ENCODE measurements at regions not wholly inside any gene's neighbourhood (a gene's known extent, or its start where the extent isn't known, plus 50 kb on each side); places are given as distances from the start of the nearest gene placed in this dataset.
A peak's percentile ranks its signal among the peaks of the same experiment; 100 is the strongest.

DNA sequence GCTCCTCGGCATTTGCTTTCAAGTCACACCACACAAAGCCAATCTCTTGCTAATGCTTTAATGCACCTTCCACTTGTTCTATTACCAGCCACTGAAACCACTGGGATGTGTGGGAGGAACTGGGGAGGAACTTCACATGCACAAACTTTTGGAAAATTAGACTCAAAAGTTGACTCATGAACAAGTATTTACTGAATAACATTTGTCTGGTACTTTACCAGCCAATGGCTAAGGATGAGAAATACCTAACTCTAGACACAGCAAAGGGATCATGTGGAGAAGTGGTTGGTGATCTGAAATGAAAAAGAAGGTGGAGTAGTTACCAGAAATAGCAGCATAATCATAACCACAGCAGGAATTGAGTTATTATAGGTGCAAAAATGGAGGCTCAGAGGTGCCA is 554.0 kb upstream of the NOX3 start:
- H3K27ac Mint-ChIP-seq = peak overlapping the region; percentile 5
- peaks cover 20% of the 10 kb centered on the region for H3K4me1 Mint-ChIP-seq (ENCODE audit: low read depth)
- H3K4me3 Mint-ChIP-seq = no peak overlapping the region
- H3K9me3 Mint-ChIP-seq = peaks cover 5% of the 10 kb centered on the region
- H3K36me3 Mint-ChIP-seq (ENCODE audit: low read depth) = no peaks in the 10 kb centered on the region
- peaks cover 1% of the 10 kb centered on the region for H3K27me3 Mint-ChIP-seq

- H3K4me1 Mint-ChIP-seq (ENCODE audit: low read depth) = peaks cover 3% of the 10 kb centered on the region
- H3K36me3 Mint-ChIP-seq (ENCODE audit: low read depth) = no peaks in the 10 kb centered on the region
- no peaks in the 10 kb centered on the region for H3K27me3 Mint-ChIP-seq
- H3K9me3 Mint-ChIP-seq = peaks cover 5% of the 10 kb centered on the region
- no peak overlapping the region for H3K4me3 Mint-ChIP-seq
- no peak overlapping the region for H3K27ac Mint-ChIP-seq
Observed at GRCh38 chr6:156004796-156005195, 549.2 kb upstream of the NOX3 start.

- Mint-ChIP-seq H3K27me3 (no peaks in the 10 kb centered on the region), H3K4me3 (no peak overlapping the region), H3K9me3 (peaks cover 4% of the 10 kb centered on the region), H3K27ac (no peak overlapping the region), H3K4me1 (ENCODE audit: low read depth) (no peaks in the 10 kb centered on the region), H3K36me3 (ENCODE audit: low read depth) (no peaks in the 10 kb centered on the region)
Observed at GRCh38 chr6:155996151-155996550, 540.5 kb upstream of the NOX3 start.

GRCh38 chr6:155995281-155995680 is 539.6 kb upstream of the NOX3 start:
- H3K36me3 Mint-ChIP-seq (ENCODE audit: low read depth) = no peaks in the 10 kb centered on the region
- H3K27me3 Mint-ChIP-seq = no peaks in the 10 kb centered on the region
- no peak overlapping the region for H3K27ac Mint-ChIP-seq
- peaks cover 4% of the 10 kb centered on the region for H3K9me3 Mint-ChIP-seq
- no peak overlapping the region for H3K4me3 Mint-ChIP-seq
- no peaks in the 10 kb centered on the region for H3K4me1 Mint-ChIP-seq (ENCODE audit: low read depth)

- Mint-ChIP-seq H3K27ac (no peak overlapping the region), H3K9me3 (peaks cover 4% of the 10 kb centered on the region), H3K4me3 (no peak overlapping the region), H3K4me1 (ENCODE audit: low read depth) (no peaks in the 10 kb centered on the region), H3K27me3 (no peaks in the 10 kb centered on the region), H3K36me3 (ENCODE audit: low read depth) (no peaks in the 10 kb centered on the region)
Observed at GRCh38 chr6:155994086-155994485, 538.4 kb upstream of the NOX3 start.

- H3K4me1 Mint-ChIP-seq (ENCODE audit: low read depth) = no peaks in the 10 kb centered on the region
- H3K27me3 Mint-ChIP-seq = no peaks in the 10 kb centered on the region
- H3K4me3 Mint-ChIP-seq = no peak overlapping the region
- no peak overlapping the region for H3K27ac Mint-ChIP-seq
- no peaks in the 10 kb centered on the region for H3K36me3 Mint-ChIP-seq (ENCODE audit: low read depth)
- peaks cover 4% of the 10 kb centered on the region for H3K9me3 Mint-ChIP-seq
Observed at GRCh38 chr6:155993240-155993639, 537.6 kb upstream of the NOX3 start.

DNA sequence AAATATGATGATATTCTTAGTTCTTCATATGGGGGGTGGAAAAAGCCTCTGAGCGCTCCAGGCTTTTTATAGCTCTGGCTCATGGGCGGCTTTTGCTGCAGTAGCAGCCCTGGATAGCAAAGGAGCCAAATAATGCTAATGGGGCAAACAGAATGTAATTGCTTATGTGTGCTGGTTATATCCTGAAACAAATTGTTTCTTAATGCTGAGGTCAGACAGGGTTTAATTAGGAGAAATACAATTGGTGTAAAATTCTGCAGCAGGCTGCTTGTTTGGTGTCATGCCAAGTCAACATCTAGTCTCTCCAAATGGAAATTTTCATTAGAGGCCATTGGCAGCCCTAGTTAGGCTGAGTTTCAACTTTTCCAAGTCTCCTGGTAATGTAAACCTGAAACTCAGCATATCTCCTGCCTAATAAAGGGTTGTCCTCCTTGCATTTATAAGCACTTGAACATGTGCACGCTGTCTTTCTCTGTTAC is 530.1 kb upstream of the NOX3 start:
- H3K27ac Mint-ChIP-seq = no peak overlapping the region
- H3K9me3 Mint-ChIP-seq = no peaks in the 10 kb centered on the region
- no peaks in the 10 kb centered on the region for H3K36me3 Mint-ChIP-seq (ENCODE audit: low read depth)
- H3K4me1 Mint-ChIP-seq (ENCODE audit: low read depth) = no peaks in the 10 kb centered on the region
- H3K4me3 Mint-ChIP-seq = no peak overlapping the region
- peaks cover 5% of the 10 kb centered on the region for H3K27me3 Mint-ChIP-seq

DNA sequence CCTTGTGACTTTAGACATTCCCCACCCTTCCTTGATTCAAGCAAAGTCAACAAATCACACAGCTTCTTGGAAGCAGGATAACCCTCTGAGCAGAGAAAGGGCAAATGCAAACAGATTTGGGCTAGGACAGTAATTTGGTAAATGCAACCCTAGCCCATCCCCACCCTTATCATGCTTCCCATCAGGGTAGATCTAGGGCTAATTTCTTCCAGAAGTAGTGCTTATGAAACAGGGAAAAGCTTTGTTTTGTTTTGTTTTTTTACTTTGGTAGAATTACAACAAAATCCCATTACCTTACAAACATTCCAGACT is 525.1 kb upstream of the NOX3 start:
- Mint-ChIP-seq H3K27me3 (peaks cover 5% of the 10 kb centered on the region), H3K4me1 (ENCODE audit: low read depth) (no peaks in the 10 kb centered on the region), H3K36me3 (ENCODE audit: low read depth) (no peaks in the 10 kb centered on the region), H3K4me3 (no peak overlapping the region), H3K9me3 (no peaks in the 10 kb centered on the region), H3K27ac (no peak overlapping the region)

- Mint-ChIP-seq H3K4me3 (no peak overlapping the region), H3K27me3 (peaks cover 5% of the 10 kb centered on the region), H3K27ac (no peak overlapping the region), H3K4me1 (ENCODE audit: low read depth) (no peaks in the 10 kb centered on the region), H3K9me3 (no peaks in the 10 kb centered on the region), H3K36me3 (ENCODE audit: low read depth) (no peaks in the 10 kb centered on the region)
Observed at GRCh38 chr6:155980014-155980767, 524.6 kb upstream of the NOX3 start.

DNA sequence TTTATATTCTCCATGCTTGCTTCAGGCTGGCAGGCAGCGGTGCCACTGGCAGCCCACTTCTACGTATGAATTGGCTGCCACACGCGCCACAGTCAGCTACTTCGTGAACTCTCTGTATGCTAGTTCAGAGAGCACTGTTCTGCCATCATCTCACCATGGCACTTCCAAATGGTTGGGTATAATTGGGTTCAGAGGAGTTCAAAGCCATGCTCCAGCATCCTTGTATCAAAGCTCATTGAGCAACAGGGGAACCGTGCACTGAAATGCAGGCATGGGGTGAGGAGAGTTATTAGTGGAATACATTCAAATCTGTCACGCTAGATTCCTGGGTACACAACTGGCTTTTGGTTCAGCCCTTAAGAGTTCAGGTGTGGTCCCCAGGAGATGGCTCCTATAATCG is 519.9 kb upstream of the NOX3 start:
- peaks cover 17% of the 10 kb centered on the region for H3K4me1 Mint-ChIP-seq (ENCODE audit: low read depth)
- H3K27ac Mint-ChIP-seq = no peak overlapping the region
- H3K36me3 Mint-ChIP-seq (ENCODE audit: low read depth) = no peaks in the 10 kb centered on the region
- no peaks in the 10 kb centered on the region for H3K27me3 Mint-ChIP-seq
- H3K9me3 Mint-ChIP-seq = no peaks in the 10 kb centered on the region
- no peak overlapping the region for H3K4me3 Mint-ChIP-seq

- peaks cover 17% of the 10 kb centered on the region for H3K4me1 Mint-ChIP-seq (ENCODE audit: low read depth)
- no peaks in the 10 kb centered on the region for H3K36me3 Mint-ChIP-seq (ENCODE audit: low read depth)
- H3K9me3 Mint-ChIP-seq = no peaks in the 10 kb centered on the region
- no peak overlapping the region for H3K27ac Mint-ChIP-seq
- H3K27me3 Mint-ChIP-seq = no peaks in the 10 kb centered on the region
- H3K4me3 Mint-ChIP-seq = no peak overlapping the region
Observed at GRCh38 chr6:155974811-155975323, 519.2 kb upstream of the NOX3 start.

GRCh38 chr6:155974359-155974758 is 518.7 kb upstream of the NOX3 start:
- H3K9me3 Mint-ChIP-seq = no peaks in the 10 kb centered on the region

DNA sequence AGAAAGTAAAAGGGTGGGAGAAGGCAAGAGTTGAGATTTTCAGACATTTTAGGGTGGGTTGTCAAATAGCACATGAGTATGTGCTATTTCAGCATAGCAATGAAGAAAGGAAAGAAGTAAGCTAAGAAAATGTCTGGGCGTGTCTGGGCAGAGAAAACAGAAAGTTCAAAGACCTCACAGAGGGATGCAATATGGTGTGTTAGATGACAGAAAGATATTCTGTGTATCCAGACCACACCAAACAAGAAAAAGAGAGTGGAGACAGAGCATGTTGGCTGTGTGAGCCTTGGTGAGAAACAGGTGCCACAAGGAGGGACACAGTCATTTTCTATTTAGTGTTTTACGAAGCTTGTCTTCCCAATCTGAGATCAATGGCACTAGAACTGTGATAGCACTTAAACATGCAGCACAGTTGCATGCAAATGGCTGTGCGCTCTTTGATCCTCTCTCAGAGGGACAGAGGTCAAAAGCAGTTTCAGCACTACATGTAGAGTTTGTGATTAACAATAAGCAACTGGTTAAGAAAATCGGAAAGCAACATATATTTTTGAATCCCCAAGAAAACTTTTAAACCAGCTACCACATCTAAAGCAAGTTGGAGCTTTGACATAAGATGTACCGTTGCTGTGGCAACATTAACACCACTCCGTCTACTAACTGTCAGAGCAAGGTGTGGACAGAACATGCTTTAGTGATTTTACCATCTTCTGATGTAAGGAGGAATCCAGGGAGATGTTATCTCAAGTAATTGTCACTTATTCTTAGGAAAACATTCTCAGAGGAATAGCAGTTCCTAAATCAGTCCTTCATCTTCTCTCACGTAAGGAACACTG is 515.5 kb upstream of the NOX3 start:
- Mint-ChIP-seq H3K9me3 (no peaks in the 10 kb centered on the region), H3K4me3 (peak overlapping the region; percentile 50), H3K27ac (no peak overlapping the region), H3K4me1 (ENCODE audit: low read depth) (peaks cover 17% of the 10 kb centered on the region), H3K36me3 (ENCODE audit: low read depth) (no peaks in the 10 kb centered on the region), H3K27me3 (no peaks in the 10 kb centered on the region)

More at GRCh38 chr6:155974359-155974758, 518.7 kb upstream of the NOX3 start:
- peaks cover 17% of the 10 kb centered on the region for H3K4me1 Mint-ChIP-seq (ENCODE audit: low read depth)
- H3K27ac Mint-ChIP-seq = no peak overlapping the region
- no peak overlapping the region for H3K4me3 Mint-ChIP-seq
- no peaks in the 10 kb centered on the region for H3K27me3 Mint-ChIP-seq
- no peaks in the 10 kb centered on the region for H3K36me3 Mint-ChIP-seq (ENCODE audit: low read depth)

DNA sequence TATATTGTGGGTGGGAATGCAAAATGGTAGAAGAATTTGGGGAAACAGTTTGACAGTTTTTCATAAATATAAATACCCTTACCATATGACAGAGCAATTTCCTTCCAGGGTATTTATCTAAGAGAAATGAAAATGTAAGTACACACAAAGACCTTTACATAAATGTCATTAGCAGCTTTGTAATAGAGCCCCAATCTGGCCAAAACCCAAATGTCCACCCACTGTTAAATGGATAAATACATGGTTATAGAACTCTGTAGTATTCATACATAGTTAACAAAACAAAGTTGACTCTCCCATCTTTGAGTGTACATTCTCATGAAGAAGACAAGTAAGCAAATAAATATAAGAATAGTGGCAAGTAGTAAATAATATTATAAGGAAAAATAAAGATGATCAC is 514.8 kb upstream of the NOX3 start:
- Mint-ChIP-seq H3K9me3 (no peaks in the 10 kb centered on the region), H3K4me3 (no peak overlapping the region), H3K27ac (no peak overlapping the region), H3K27me3 (no peaks in the 10 kb centered on the region), H3K36me3 (ENCODE audit: low read depth) (no peaks in the 10 kb centered on the region), H3K4me1 (ENCODE audit: low read depth) (peaks cover 17% of the 10 kb centered on the region)

- H3K4me1 Mint-ChIP-seq (ENCODE audit: low read depth) = peaks cover 16% of the 10 kb centered on the region
- H3K27ac Mint-ChIP-seq = no peak overlapping the region
- H3K4me3 Mint-ChIP-seq = no peak overlapping the region
- no peaks in the 10 kb centered on the region for H3K27me3 Mint-ChIP-seq
- no peaks in the 10 kb centered on the region for H3K36me3 Mint-ChIP-seq (ENCODE audit: low read depth)
- no peaks in the 10 kb centered on the region for H3K9me3 Mint-ChIP-seq
Observed at GRCh38 chr6:155968921-155969320, 513.3 kb upstream of the NOX3 start.
